Posterior cingulate gyrus (tissue), 11 donors: ENCODE measurements at regions not wholly inside any gene's neighbourhood (a gene's known extent, or its start where the extent isn't known, plus 50 kb on each side); places are given as distances from the start of the nearest gene placed in this dataset.
"Not testable (repeated sequence)": the region's sequence is repeated elsewhere in the genome, so short reads cannot be mapped to it uniquely, and the experiment has no call there.

Experiments used
- DNase-seq, 10 donors: peaks; one replicate each; pipeline versions ENCODE4 v3.0.0 to v3.0.0-alpha.2; 2020 to 2021; ENCODE audit warnings: mixed read lengths in 3 of 10
- intact Hi-C: fragments of 100-400 bp; cut with DNase I; formaldehyde crosslinking; loops from one replicate; pipeline ENCODE4 v1.15.1; 2023

DNA sequence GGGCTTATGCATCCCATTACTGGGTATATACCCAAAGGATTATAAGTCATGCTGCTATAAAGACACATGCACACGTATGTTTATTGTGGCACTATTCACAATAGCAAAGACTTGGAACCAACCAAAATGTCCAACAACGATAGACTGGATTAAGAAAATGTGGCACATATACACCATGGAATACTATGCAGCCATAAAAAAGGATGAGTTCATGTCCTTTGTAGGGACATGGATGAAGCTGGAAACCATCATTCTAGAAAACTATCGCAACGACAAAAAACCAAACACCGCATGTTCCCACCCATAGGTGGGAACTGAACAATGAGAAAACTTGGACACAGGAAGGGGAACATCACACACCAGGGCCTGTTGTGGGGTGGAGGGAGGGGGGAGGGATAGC is 323.3 kb upstream of the FGF16 start:
- DNase-seq, intact Hi-C loops: not testable (repeated sequence)

DNA sequence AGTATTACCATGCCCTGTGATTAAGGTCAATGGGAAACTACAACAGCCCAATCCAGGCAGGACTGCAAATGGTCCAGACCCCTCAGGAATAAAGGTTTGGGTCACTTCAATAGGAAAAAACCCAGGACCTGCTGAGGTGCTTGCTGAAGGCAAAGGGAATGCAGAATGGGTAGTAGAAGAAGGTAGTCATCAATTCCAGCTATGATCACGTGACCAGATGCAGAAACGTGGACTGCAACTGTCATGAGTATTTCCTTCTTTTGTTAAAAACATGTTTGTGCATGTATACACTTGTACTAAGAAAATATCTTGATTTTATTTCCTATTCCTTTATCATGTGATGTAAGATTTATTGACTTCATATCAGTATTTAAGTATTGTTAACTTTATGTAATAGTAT is 319.6 kb upstream of the FGF16 start:
- intact Hi-C loops, DNase-seq: not testable (repeated sequence)

DNA sequence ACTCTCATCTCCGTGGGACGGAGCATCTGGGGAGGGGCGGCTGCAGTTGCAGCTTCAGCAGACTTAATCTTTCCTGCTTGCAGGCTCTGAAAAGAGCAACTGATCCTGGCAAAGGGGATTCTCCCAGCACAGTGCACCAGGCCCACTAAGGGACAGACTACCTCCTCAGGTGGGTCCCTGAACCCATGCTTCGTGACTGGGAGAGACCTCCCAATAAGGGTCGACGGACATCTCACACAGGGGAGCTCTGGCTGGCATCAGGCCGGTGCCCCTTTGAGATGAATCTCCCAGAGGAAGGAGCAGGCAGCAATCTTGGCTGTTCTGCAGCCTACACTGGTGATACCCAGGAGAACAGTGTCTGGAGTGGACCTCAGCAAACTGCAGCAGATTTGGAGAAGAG is 303.3 kb upstream of the FGF16 start:
- DNase-seq, result peak in 1 of 10 donors; percentile 73
- intact Hi-C loops, result no loop called here

DNA sequence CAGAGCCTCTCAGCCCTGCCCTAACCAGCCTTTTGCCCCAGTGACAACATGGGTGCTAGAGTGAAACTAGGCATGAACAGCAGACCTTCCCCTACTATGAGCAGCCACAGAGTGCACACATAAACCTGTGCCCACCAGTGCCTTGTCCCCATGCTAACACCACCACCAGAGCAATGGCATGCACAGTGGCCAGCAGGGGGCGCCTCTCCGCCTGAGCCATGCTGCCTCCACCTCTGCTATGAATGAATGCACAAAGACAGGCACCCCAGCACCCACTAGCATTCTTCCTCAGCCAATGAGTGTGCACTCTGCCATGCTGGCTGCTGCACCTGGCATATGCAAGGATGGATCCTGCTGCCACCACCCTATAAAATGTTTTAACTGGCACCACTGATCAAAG is 286.9 kb upstream of the FGF16 start:
- intact Hi-C loops, result no loop called here
- DNase-seq, result peak in 3 of 10 donors; percentile 22 to 70 (median 66)

- intact Hi-C loops, result no loop called here
- no peak for DNase-seq
Measured at GRCh38 chrX:77162777-77163176, 284.4 kb upstream of the FGF16 start.

GRCh38 chrX:77167993-77168392 is 279.2 kb upstream of the FGF16 start:
- intact Hi-C loops, result no loop called here
- DNase-seq, result no peak

- intact Hi-C loops, result no loop called here
- DNase-seq, result no peak
Measured at GRCh38 chrX:77174680-77175519, 272.3 kb upstream of the FGF16 start.

DNA sequence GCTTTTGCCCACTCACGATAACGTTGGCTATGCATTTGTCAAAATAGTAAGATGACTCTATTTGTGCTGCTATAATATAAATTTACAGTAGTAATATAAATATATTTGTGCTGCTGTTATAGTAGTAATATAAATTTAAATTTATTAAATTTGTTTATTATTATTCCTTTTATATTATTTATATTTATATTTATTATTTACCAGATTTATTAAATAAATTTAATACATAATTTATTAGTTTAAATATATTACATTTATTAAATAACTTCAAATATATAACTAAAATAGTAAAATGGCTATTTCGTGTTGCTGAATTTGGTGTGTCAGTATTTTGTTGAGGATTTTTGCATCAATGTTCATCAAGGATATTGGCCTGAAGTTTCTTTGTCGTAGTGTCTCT is 246.5 kb upstream of the FGF16 start:
- intact Hi-C loops, result no loop called here
- no peak for DNase-seq

DNA sequence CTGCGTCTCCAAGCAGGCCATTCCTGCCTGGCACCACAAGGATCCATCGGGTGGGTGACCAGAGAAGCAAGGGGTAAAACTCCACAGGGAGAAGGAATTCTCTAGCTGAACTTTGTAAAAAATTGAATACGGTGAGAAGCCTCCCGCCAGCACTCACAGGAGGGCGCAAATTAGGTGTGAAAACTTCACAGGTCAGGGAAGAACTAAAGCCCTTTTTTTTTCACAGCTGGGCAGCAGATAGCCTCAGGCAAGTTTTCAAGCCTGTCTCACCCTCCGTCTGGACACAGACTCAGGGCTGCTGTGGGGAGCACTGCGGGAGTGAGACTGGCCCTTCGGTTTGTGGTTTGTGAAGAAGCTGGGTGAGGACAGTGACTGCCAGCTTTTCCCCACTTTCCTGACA is 224.1 kb upstream of the FGF16 start:
- intact Hi-C loops, result no loop called here
- DNase-seq, result no peak

- intact Hi-C loops, result no loop called here
- DNase-seq, result no peak
Measured at GRCh38 chrX:77264490-77264889, 182.7 kb upstream of the FGF16 start.

- DNase-seq, result no peak
- intact Hi-C loops, result no loop called here
Measured at GRCh38 chrX:77275392-77275791, 171.8 kb upstream of the FGF16 start.

DNA sequence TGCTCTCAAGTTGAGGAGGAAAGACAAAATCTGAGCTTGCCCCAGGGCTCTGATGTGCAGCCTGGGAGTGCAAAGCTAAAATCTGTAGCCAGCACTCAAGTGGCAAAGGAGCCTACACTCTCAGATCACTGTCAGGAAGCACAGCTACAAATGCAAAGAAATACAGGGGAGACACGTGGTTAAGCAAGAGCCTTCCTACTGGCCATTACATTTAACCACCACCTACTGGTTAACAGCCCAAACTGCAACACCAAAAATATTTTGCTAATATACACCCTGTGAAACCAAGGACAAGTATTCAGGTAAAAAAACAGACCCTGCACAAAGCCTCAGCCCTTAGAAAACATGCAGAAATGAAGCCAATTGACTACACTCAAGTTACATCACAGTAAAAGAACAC is 170.4 kb upstream of the FGF16 start:
- DNase-seq, result no peak
- intact Hi-C loops, result no loop called here

GRCh38 chrX:77277911-77278310 is 169.3 kb upstream of the FGF16 start:
- no peak for DNase-seq
- intact Hi-C loops, result no loop called here

GRCh38 chrX:77279373-77279772 is 167.8 kb upstream of the FGF16 start:
- DNase-seq, intact Hi-C loops: not testable (repeated sequence)

- no peak for DNase-seq
- intact Hi-C loops, result no loop called here
Measured at GRCh38 chrX:77293331-77293995, 153.7 kb upstream of the FGF16 start.

- no peak for DNase-seq
- intact Hi-C loops, result no loop called here
Measured at GRCh38 chrX:77298296-77298695, 148.9 kb upstream of the FGF16 start.

GRCh38 chrX:77298790-77299189 is 148.4 kb upstream of the FGF16 start:
- DNase-seq, result no peak
- intact Hi-C loops, result no loop called here

GRCh38 chrX:77299549-77299948 is 147.6 kb upstream of the FGF16 start:
- intact Hi-C loops, result no loop called here

DNA sequence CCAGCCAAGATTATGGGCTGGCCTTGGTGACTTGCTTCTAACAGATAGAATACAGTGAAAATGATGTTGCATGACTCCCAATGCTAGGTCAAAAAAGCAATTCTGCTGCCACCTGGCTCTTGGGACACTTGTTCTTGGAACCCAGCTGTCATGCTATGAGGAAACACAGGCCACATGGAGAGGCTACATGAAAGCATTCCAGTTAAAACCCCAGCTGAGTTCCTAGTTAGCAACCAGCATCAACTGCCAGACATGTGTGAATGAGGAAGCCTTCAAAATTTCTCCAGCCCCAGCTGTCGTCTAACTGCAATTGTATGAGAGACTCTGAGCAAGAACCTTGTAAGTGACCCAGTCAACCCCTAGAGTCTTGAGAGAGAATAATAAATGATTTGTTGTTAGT is 105.2 kb upstream of the FGF16 start:
- intact Hi-C loops, result no loop called here

More at GRCh38 chrX:77299549-77299948, 147.6 kb upstream of the FGF16 start:
- no peak for DNase-seq

DNA sequence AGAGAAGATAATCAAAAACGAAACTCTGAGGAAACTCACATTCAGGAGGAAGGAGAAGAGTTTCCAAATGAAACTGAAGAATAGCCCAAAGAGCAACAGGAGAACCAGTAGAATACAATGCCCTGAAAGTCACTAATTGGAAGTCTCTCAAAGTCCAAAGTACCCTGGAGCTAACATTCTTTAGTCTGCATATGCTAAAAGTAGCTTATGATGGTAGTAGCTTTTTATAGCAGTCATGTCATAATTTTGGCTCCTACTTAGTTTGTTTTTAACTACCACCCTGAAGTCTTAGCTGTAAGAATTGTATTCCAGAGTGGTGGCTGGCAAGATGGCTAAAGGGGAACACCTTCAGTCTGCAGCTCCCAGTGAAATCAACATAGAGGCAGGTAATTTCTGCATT is 100.3 kb upstream of the FGF16 start:
- intact Hi-C loops, result no loop called here
- no peak for DNase-seq

More for the DNA sequence above, 105.2 kb upstream of the FGF16 start:
- no peak for DNase-seq

DNA sequence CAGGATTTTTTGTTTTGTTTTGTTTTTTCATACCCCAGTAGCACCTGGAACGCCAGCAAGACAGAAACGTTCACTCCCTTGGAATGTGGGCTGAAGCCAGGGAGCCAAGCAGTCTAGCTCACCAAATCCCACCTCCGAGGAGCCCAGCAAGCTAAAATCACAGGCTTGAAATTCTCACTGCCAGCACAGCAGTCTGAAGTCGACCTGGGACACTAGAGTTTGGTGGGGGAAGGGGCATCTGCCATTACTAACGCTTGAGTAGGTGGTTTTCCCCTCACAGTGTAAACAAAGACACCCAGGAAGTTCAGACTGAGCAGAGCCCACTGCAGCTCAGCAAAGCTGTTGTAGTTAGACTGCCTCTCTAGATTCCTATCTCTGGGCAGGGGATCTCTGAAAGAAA is 99.6 kb upstream of the FGF16 start:
- intact Hi-C loops, result no loop called here
- no peak for DNase-seq

DNA sequence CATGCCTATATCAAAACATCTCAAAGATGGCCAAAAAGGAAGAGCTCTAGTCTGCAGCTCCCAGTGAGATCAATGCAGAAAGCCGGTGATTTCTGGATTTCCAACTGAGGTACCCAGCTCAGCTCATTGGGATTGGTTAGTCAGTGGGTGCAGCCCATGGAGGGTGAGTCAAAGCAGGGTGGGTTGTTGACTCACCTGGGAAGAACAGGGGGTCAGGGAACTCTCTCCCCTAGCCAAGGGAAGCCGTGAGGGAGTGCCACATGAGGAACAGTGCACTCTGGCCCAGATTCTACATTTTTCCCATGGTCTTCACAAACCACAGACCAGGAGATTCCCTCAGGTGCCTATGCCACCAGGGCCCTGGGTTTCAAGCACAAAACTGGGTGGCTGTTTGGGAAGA is 57.3 kb upstream of the FGF16 start:
- DNase-seq, result no peak
- intact Hi-C loops, result no loop called here
